ENCODE measurements at regions not wholly inside any gene's neighbourhood (a gene's known extent, or its start where the extent isn't known, plus 50 kb on each side); places are given as distances from the start of the nearest gene placed in this dataset.
"Not testable (repeated sequence)": the region's sequence is repeated elsewhere in the genome, so short reads cannot be mapped to it uniquely, and the experiment has no call there.

DNA sequence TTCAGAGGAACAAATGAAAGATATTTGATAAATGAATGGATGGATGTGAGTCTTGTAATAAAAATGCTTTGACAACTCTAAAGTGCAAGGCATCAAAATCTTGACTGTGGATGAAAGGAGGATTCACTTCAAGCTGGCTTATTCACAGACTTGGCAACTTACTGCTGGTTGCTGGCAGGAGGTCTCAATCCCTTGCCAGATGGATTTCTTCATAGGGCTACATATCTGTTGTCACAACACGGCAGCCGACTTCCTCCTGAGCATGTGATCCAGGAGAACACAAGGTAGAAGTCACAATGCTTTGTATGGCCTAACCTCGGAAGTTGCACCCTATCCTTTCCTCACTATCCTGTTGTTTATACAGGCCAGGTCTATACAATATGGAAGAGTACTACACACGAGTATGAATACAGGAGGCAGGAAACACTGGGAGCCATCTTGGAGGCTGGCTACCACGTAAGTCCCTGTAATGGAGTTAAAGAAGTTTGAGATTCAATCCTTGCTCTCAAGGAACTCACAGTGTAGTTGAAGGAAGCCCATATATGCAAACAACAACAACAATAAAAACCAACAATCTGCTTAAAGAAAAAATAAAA is 97.9 kb downstream of the ID4 start:
- Mint-ChIP-seq H3K36me3 (ENCODE audit: insufficient read depth in 2 of 2) (no peaks in the 10 kb centered on the region), H3K27ac (no peak overlapping the region)
- DNase-seq: no peak

DNA sequence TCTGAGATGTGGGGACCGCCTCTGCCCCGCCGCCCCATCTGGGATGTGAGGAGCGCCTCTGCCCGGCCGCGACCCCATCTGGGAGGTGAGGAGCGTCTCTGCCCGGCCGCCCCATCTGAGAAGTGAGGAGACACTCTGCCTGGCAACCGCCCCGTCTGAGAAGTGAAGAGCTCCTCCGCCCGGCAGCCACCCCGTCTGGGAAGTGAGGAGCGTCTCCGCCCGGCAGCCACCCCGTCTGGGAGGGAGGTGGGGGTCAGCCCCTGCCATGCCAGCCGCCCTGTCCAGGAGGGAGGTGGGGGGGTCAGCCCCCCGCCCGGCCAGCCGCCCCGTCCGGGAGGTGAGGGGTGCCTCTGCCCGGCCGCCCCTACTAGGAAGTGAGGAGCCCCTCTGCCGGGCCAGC is 102.2 kb downstream of the ID4 start:
- H3K4me3 Mint-ChIP-seq; H3K9me3 Mint-ChIP-seq; H3K36me3 Mint-ChIP-seq (ENCODE audit: insufficient read depth in 2 of 2); ATAC-seq (replicated peaks in 1 of 2); H3K27me3 Mint-ChIP-seq (ENCODE audit: low read depth); H3K4me1 Mint-ChIP-seq (ENCODE audit: low read depth); H3K27ac Mint-ChIP-seq; DNase-seq: not testable (repeated sequence)

More for the DNA sequence above, 97.9 kb downstream of the ID4 start:
- Mint-ChIP-seq H3K4me3 (no peak overlapping the region), H3K9me3 (peaks cover 0 to 1% of the 10 kb centered on the region in 2 donors), H3K27me3 (ENCODE audit: low read depth) (no peaks in the 10 kb centered on the region), H3K4me1 (ENCODE audit: low read depth) (no peaks in the 10 kb centered on the region)
- ATAC-seq (replicated peaks in 1 of 2): no peak

DNA sequence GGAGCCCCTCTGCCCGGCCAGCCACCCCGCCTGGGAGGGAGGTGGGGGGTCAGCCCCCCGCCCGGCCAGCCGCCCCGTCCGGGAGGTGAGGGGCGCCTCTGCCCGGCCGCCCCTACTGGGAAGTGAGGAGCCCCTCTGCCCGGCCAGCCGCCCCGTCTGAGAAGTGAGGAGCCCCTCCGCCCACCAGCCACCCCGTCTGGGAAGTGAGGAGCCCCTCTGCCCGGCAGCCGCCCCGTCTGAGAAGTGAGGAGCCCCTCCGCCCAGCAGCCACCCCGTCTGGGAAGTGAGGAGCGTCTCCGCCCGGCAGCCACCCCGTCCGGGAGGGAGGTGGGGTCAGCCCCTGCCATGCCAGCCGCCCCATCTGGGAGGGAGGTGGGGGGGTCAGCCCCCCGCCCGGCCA is 102.8 kb downstream of the ID4 start:
- H3K9me3 Mint-ChIP-seq; H3K27ac Mint-ChIP-seq; H3K36me3 Mint-ChIP-seq (ENCODE audit: insufficient read depth in 2 of 2); DNase-seq; H3K4me3 Mint-ChIP-seq; ATAC-seq (replicated peaks in 1 of 2); H3K4me1 Mint-ChIP-seq (ENCODE audit: low read depth); H3K27me3 Mint-ChIP-seq (ENCODE audit: low read depth): not testable (repeated sequence)

DNA sequence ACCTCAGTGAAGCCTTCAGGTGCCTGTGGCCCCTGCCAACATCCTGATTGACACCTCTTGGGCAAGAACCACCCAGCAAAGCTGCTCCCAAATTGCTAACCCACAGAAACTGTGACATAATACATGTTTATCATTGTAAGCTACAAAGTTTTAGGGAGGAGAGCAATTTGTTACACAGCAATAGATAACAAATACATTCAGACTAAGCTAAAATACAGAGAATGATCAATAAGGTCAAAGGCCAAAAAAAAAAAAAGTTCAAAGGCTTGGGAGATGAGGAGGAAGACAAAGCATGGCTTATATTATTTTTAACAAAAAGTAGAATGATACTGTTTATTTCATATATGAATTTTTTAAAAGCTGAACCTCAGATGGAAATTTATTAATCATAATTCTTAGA is 105.9 kb downstream of the ID4 start:
- no peaks in the 10 kb centered on the region for H3K4me1 Mint-ChIP-seq (ENCODE audit: low read depth)
- no peak overlapping the region for H3K4me3 Mint-ChIP-seq
- H3K9me3 Mint-ChIP-seq: peaks cover 0 to 1% of the 10 kb centered on the region in 2 donors
- H3K36me3 Mint-ChIP-seq (ENCODE audit: insufficient read depth in 2 of 2): no peaks in the 10 kb centered on the region
- DNase-seq: no peak
- ATAC-seq (replicated peaks in 1 of 2): no peak
- no peaks in the 10 kb centered on the region for H3K27me3 Mint-ChIP-seq (ENCODE audit: low read depth)
- H3K27ac Mint-ChIP-seq: no peak overlapping the region

DNA sequence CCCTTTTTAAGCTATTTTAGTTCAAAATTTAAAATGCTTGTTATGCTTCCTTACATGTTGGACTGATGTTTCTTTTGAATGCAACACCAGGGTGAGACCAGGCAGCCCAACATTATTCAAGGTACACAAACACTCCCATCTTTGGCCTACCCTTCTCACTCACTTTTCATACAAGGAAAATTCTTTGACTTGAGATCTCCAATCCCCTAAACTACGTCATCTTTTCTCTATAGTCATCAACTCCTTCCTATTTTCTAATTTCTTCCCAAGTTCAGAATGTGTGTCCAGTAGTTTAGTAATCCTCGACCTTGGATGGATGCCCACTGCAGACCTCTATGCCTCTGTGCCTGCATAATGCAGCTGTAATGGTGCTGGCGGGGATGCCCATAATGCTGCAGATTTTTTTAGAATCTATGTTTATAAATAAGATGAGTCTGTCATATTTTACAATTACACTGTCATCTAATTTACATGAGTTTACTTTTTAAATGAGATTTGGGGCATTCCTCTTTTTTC is 108.7 kb downstream of the ID4 start:
- ATAC-seq (replicated peaks in 1 of 2): no peak
- no peaks in the 10 kb centered on the region for H3K36me3 Mint-ChIP-seq (ENCODE audit: insufficient read depth in 2 of 2)
- no peak overlapping the region for H3K4me3 Mint-ChIP-seq
- H3K27me3 Mint-ChIP-seq (ENCODE audit: low read depth): no peaks in the 10 kb centered on the region
- H3K27ac Mint-ChIP-seq: no peak overlapping the region
- no peak for DNase-seq
- peaks cover 0 to 3% of the 10 kb centered on the region in 2 donors for H3K9me3 Mint-ChIP-seq
- no peaks in the 10 kb centered on the region for H3K4me1 Mint-ChIP-seq (ENCODE audit: low read depth)

DNA sequence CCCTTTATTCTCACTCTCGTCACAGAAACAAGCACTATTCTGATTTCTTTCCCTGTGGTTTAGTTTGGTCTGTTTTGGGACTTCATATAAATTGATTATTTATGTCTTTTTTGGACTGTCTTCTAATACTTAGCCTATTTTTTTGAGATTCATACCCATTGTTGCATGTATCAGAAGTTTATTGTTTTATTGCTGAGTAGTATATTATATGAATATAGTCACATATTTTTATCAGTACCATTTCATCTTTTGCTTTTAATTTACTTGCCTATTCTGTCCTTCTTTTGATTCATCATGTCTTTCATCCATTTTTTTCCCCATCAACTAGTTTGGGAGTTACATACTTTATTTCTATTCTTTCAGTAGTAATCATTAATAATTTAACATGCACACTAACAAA is 112.0 kb downstream of the ID4 start:
- no peak for DNase-seq
- H3K4me3 Mint-ChIP-seq: no peak overlapping the region
- H3K9me3 Mint-ChIP-seq: peaks cover 2 to 8% of the 10 kb centered on the region in 2 donors
- no peaks in the 10 kb centered on the region for H3K27me3 Mint-ChIP-seq (ENCODE audit: low read depth)
- no peak overlapping the region for H3K27ac Mint-ChIP-seq
- H3K4me1 Mint-ChIP-seq (ENCODE audit: low read depth): no peaks in the 10 kb centered on the region
- H3K36me3 Mint-ChIP-seq (ENCODE audit: insufficient read depth in 2 of 2): peaks cover 0 to 1% of the 10 kb centered on the region in 2 donors
- ATAC-seq (replicated peaks in 1 of 2): no peak

DNA sequence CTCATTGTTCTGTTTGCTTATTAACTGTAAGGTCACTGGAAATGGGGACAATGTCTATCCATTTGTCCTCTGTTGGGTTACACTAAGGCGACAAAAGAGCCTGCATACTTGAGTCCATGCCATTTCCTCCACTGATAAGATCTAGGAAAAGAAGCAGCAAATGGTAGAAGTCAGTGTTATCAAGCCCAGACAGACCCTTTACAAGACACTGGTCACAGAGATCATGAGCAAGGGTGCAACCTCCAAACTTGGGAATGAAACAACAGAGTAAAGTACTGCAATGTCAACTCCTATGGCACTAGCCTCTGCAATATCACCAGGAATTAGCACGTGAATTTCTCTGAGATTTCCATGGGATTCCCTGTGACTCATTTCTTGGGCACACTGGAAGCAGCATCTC is 126.9 kb downstream of the ID4 start:
- H3K4me3 Mint-ChIP-seq: no peak overlapping the region
- no peak overlapping the region for H3K27ac Mint-ChIP-seq
- no peaks in the 10 kb centered on the region for H3K27me3 Mint-ChIP-seq (ENCODE audit: low read depth)
- no peak for DNase-seq
- no peak for ATAC-seq (replicated peaks in 1 of 2)
- no peaks in the 10 kb centered on the region for H3K4me1 Mint-ChIP-seq (ENCODE audit: low read depth)
- no peaks in the 10 kb centered on the region for H3K36me3 Mint-ChIP-seq (ENCODE audit: insufficient read depth in 2 of 2)
- H3K9me3 Mint-ChIP-seq: peaks cover 0 to 2% of the 10 kb centered on the region in 2 donors

DNA sequence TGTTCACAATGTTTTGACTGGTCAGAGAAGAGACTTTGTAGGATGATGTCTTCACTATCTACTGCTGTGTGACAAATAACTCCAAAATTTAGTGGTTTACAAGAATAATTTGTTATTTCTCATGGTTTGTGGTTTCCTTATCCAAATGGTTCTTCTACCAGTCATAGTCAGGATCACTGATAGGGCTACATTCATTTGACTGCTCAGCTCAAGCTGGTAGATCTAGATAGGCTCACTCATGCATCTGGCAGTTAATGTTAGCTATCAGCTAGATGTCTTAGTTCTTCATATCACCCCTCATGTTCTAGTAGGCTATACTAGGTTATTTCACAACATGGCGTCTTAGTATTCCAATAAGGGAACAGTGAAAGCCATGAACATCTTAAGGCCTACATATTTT is 131.0 kb downstream of the ID4 start:
- H3K4me1 Mint-ChIP-seq (ENCODE audit: low read depth): no peaks in the 10 kb centered on the region
- no peaks in the 10 kb centered on the region for H3K27me3 Mint-ChIP-seq (ENCODE audit: low read depth)
- H3K4me3 Mint-ChIP-seq: no peak overlapping the region

DNA sequence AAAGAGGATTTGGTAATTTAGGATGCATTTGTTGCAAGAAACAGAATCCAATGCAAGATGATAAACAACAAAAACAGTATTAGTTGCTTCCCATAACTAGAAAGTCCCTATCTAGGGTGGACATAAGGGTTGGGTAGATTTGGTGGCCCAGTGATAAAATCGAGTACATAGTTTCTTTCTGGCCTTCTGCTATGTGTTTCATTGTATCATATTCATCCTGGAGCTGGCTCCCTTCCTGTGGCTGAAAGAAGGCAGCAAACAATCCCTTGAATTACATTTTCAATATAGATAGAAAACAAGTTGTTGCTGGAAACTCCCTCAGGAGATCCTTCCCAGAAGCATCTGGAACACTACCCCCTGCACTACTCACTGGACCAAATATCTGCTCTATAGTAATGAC is 135.1 kb downstream of the ID4 start:
- Mint-ChIP-seq H3K4me1 (ENCODE audit: low read depth) (no peaks in the 10 kb centered on the region), H3K27ac (no peak overlapping the region), H3K27me3 (ENCODE audit: low read depth) (no peaks in the 10 kb centered on the region), H3K9me3 (no peaks in the 10 kb centered on the region), H3K4me3 (no peak overlapping the region), H3K36me3 (ENCODE audit: insufficient read depth in 2 of 2) (no peaks in the 10 kb centered on the region)
- DNase-seq: no peak
- ATAC-seq (replicated peaks in 1 of 2): no peak

More for the DNA sequence above, 131.0 kb downstream of the ID4 start:
- Mint-ChIP-seq H3K27ac (no peak overlapping the region), H3K36me3 (ENCODE audit: insufficient read depth in 2 of 2) (no peaks in the 10 kb centered on the region), H3K9me3 (no peaks in the 10 kb centered on the region)
- no peak for ATAC-seq (replicated peaks in 1 of 2)
- DNase-seq: no peak

DNA sequence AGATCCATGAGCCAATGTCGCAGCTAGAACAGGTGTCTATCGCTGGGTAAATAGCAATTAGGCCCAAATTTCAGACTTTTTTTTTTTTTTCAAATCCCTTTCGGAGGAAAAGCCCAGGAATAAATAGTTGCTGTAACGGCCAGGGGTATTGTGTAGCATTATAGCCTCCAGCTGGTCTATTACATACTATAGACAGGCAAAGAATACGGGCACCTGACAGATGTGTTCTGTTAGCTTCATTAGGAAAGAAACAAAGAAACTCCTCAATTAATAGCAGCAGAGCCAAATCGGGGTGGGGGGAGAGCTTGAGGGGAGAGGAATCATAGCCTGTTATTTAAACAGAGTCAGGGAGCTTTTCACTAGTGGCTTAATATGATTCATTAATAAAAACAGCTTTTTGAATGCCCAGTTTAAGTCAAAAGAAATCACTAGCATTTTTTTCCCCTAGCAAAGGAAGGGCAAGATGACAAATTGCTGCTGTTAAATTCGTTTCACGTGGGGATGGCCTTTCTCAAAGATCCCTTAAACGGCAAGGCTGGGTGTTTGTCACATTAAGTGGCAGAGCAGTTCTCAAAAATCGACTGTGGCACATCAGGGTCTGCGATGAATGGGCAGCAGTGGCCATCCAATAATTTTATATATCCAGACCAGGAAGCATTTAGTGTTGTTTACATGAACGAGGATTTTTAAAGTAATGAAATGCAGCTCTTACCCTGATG is 139.4 kb downstream of the ID4 start:
- H3K4me3 Mint-ChIP-seq: no peak overlapping the region
- H3K27me3 Mint-ChIP-seq (ENCODE audit: low read depth): peaks cover 5% of the 10 kb centered on the region
- ATAC-seq (replicated peaks in 1 of 2): no peak
- DNase-seq: no peak
- H3K4me1 Mint-ChIP-seq (ENCODE audit: low read depth): no peaks in the 10 kb centered on the region
- no peak overlapping the region for H3K27ac Mint-ChIP-seq
- H3K36me3 Mint-ChIP-seq (ENCODE audit: insufficient read depth in 2 of 2): no peaks in the 10 kb centered on the region
- H3K9me3 Mint-ChIP-seq: no peaks in the 10 kb centered on the region

DNA sequence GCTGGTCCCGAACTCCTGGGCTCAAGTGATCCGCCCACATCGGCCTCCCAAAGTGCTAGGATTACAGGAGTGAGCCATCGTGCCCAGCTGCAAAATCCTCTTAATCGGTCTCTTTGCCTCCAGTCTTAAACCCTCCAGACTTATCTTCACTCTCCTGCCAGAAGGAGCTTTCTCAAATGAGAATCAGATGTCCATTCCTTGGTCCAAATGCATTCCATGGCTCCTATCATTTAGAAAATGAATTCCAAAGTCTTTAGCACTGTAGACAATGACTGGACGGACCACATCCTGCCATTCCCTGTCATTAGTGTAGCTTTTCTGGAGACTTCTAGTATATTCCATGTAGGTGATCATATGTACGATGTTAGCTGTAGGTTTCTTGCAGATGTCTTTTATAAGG is 141.9 kb downstream of the ID4 start:
- no peak for DNase-seq
- Mint-ChIP-seq H3K9me3 (no peaks in the 10 kb centered on the region), H3K27ac (no peak overlapping the region), H3K36me3 (ENCODE audit: insufficient read depth in 2 of 2) (no peaks in the 10 kb centered on the region), H3K4me3 (no peak overlapping the region), H3K27me3 (ENCODE audit: low read depth) (peaks cover 5% of the 10 kb centered on the region), H3K4me1 (ENCODE audit: low read depth) (no peaks in the 10 kb centered on the region)
- no peak for ATAC-seq (replicated peaks in 1 of 2)

DNA sequence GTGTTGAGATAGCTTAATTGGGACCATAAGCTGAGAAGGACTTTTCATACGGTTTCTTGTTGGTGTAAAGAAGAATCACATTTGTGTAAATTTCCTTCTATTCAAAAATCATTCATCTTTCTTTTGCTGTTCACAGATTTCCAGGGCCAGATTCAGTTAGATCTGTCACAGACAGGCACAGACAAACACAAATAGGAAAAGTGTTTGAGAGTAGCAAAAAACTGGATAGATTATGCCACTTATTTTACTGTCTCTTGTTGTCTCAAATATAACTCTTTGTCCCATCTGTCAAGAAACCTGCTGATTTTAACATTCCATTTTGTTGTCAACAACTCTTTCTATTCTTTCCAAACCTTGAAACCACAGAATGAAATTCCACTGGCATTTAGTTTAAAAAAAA is 142.8 kb downstream of the ID4 start:
- no peaks in the 10 kb centered on the region for H3K36me3 Mint-ChIP-seq (ENCODE audit: insufficient read depth in 2 of 2)
- H3K27me3 Mint-ChIP-seq (ENCODE audit: low read depth): peaks cover 5% of the 10 kb centered on the region
- H3K27ac Mint-ChIP-seq: no peak overlapping the region
- no peak for DNase-seq
- no peak overlapping the region for H3K4me3 Mint-ChIP-seq
- no peak for ATAC-seq (replicated peaks in 1 of 2)
- no peaks in the 10 kb centered on the region for H3K9me3 Mint-ChIP-seq
- no peaks in the 10 kb centered on the region for H3K4me1 Mint-ChIP-seq (ENCODE audit: low read depth)

DNA sequence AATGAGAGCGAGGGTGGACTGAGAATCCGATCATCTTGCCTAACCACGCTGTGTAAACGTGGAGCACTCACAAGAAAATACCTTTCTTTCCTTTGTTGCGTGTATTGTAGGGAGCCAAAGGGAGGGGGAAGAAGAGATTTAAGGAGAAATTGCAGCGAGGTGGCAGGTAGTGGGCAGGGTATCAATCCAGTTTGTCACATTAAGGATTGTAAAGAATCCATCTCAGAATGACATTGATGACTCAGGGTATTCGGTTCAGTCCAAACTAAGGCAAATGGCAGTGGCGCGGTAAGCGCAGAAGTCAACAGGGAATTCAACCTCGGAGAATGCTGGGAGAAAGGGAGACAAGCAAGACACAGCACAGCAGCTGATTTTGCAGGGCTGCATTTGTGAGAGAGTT is 146.2 kb downstream of the ID4 start:
- peaks cover 6% of the 10 kb centered on the region for H3K27me3 Mint-ChIP-seq (ENCODE audit: low read depth)
- ATAC-seq (replicated peaks in 1 of 2) (no peak), DNase-seq (no peak)
- H3K27ac Mint-ChIP-seq: no peak overlapping the region
- no peaks in the 10 kb centered on the region for H3K9me3 Mint-ChIP-seq
- H3K4me1 Mint-ChIP-seq (ENCODE audit: low read depth): no peaks in the 10 kb centered on the region
- H3K4me3 Mint-ChIP-seq: no peak overlapping the region
- H3K36me3 Mint-ChIP-seq (ENCODE audit: insufficient read depth in 2 of 2): no peaks in the 10 kb centered on the region

Measured in activated T-cell treated with anti-CD3 and anti-CD28 coated beads, Interleukin-2, amount 50 U/mL, for 72 hours (primary cell).